HL-60/S4 treated with retinoic acid at 250 ng/mL for 4 days and 3 days (cell line): ENCODE measurements at regions not wholly inside any gene's neighbourhood (a gene's known extent, or its start where the extent isn't known, plus 50 kb on each side); places are given as distances from the start of the nearest gene placed in this dataset.

ENCODE experiments used
- in situ Hi-C: fragments of 300-500 bp; cut with MboI; formaldehyde crosslinking; loops from 2 replicates; pipeline ENCODE4 v1.7.0; 2022; ENCODE audit warnings: low sequenced_read_pairs

DNA sequence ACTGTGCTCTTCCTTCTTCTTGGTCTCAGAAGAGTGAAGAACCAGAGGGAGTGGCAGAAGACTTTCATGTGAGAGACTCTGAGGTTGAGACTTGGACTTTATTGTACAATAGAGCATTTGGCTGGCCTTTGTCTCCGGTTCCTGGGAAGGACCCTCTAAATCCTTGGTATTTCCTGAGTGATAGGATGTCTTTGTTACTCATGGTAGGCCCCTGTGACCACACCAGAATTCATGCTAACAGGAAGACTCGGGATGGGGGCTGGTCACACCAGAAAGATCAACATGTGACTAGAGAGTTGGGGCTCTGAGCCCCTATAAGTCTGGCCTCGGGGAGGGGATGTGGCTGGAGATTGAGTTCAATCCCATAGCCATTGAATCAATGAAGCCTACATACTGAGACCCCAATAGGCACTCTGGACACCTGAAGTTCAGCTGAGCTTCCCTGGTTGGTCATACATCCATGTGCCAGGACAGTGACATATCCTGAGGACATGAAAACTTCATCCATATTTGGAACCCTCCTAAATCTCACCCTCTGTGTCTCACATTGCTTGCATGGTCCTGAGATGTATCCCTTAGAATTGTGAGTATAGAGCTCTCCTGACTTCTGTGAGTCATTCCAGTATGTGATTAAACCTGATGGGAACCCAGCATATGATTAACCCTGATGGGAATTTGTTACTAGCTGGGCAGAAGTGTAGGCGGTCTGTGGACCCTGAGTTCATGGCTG lies 201.7 kb downstream of the GADD45G start:
- in situ Hi-C loops, result no loop called here

GRCh38 chr9:89807101-89807395 lies 202.2 kb downstream of the GADD45G start:
- in situ Hi-C loops, result no loop called here

- in situ Hi-C loops, result no loop called here
Measured at GRCh38 chr9:89807682-89808075, 202.9 kb downstream of the GADD45G start.

DNA sequence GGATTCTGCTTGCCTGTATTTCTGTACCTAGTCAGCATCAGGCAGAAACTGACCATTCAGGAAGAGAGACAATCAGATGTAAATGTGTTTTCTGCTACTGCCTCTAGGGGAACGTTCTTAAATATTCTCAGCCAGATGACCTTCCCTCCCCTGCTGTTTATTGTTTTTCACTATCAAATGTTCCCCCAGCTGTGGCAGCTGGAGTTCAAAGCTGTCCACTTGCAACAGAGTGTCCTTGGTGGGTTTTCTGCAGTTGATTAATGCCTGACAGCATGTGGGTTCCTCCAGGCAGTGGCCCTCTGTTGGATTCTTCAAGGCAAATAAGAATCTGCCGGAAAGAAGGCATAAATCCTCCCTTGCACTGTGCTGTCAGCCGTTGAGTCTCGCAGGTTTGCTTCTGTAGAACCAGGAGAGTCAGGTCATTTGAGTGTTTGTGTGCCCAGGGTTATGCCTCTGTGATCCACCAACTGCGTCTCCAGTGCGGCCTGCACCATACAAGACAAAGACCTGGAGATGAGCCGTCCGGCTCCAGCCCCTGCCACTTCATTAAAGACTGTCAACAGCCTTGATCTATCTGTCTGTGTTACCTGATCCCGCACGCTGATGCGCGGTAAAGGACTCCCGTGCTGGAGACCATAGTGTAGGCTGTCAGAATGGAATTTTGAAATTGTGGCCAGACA lies 203.4 kb downstream of the GADD45G start:
- in situ Hi-C loops, result no loop called here

DNA sequence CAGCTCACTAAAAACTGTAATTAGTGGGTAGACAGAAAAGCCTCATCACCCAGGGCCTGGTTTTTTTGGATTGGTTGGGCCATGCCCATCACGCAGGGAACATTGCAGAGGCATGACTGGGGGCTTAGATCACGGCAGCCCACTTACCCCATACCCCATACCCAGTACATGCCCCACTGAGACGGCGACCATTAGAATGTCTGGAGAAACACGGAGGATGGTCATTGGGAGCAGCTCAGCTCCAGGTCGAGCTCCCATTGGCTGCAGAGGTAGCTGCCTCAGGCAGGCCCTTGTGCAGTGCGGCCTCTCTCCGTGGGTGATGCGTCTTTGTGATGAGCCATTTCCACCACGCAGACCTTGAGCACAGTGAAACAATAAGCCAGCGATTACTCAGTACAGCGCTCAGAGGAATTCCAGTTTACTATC lies 204.0 kb downstream of the GADD45G start:
- in situ Hi-C loops, result no loop called here

DNA sequence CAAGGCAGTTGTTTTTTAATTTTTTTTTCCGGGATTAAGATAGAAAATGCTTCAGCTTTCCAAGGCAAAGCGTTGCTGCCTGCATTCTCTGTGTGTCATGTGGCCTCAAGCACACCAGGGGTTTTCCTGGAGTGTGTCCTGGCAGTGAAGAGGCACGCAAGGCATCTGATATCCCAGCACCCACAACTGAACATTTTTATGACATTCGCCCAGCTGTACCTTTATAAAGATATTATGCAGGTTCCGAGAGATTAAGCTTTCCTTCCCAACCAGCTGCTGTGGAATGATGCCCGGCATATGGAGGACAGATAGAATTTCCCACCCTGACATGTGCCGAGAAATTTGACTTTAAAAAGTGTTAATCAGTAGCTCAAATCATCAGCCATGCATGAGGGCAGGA lies 205.6 kb downstream of the GADD45G start:
- in situ Hi-C loops, result no loop called here

DNA sequence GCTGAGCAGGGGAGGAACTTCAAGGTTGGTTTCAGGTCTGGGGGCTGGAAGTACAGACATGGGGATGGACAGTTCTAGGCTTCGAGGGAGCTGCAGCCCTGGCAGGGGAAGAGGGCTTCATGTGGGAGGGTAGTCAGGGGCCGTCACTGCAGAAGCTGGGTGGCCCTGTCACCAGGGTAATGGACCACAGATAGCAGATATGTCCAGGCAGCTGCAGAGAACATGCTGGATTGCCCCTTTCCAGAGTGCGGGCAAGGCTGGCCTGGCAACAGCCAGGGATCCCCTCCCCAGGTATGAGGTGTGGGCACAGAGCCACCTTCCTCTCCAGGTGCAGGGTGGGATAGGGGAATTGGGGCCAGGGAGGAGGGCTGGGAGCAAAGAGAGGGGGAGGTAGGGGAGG lies 206.5 kb downstream of the GADD45G start:
- in situ Hi-C loops, result no loop called here

- in situ Hi-C loops, result no loop called here
Measured at GRCh38 chr9:89811886-89812450, 207.2 kb downstream of the GADD45G start.

- in situ Hi-C loops, result no loop called here
Measured at GRCh38 chr9:89812556-89813181, 207.9 kb downstream of the GADD45G start.

GRCh38 chr9:89813482-89813881 lies 208.7 kb downstream of the GADD45G start:
- in situ Hi-C loops, result no loop called here

DNA sequence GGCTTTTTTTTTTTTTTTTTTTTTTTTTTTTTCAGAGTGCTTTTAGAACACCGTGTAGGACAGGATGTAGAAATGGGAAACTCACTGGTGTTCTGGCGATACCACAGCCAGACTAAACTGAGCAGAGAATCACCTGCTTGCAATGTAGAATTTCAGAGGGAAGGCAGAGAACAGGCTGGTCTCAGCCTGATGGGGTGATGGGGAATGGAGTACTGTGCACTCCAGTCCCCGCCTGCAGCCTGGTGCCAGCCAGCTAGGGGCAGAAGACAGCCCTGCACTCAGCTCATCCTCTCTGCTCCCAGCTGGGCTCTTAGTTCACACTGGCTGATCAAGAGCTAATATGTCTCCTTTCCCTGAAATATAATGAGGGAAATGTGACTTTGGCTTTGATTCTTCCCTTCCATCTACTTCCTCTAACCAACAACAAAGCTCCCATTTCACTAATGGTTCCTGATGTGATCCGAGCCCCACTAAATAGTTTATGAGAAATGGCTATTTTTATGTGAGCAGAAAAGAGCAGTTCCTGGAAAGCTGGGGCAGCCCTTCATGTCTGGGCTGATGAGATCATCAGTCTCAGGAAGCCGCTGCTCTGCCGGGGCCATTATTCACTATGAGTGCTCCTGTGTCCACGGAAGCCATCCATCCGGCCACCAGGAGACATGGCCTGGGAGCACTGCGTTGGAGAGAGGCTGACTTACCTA lies 209.7 kb downstream of the GADD45G start:
- in situ Hi-C loops, result no loop called here

GRCh38 chr9:89815061-89815902 lies 210.5 kb downstream of the GADD45G start:
- in situ Hi-C loops, result no loop called here

- in situ Hi-C loops, result no loop called here
Measured at GRCh38 chr9:89815903-89816573, 211.2 kb downstream of the GADD45G start.

- in situ Hi-C loops, result no loop called here
Measured at GRCh38 chr9:89817151-89817950, 212.5 kb downstream of the GADD45G start.

- in situ Hi-C loops, result no loop called here
Measured at GRCh38 chr9:89820337-89820736, 215.5 kb downstream of the GADD45G start.

DNA sequence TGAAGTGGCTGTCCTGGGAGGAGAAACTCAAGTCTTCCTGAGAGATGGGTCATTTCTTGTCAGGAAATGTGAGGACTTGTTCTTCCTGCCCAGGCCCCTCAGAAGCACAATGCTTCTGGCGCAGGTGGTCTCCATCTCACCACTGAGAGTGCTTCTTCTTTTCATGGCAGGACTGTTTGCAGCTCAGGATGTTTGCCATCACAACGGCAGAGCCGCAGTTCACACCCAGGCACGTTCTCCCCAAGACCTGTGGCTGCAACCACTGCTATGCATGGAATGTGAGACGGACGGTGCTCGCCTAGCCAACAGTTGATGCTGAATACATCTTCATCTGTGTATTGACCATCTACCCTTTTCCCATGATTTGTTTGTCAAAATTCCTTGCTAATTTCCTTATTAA lies 216.3 kb downstream of the GADD45G start:
- in situ Hi-C loops, result no loop called here

- in situ Hi-C loops, result no loop called here
Measured at GRCh38 chr9:89822996-89823395, 218.2 kb downstream of the GADD45G start.

DNA sequence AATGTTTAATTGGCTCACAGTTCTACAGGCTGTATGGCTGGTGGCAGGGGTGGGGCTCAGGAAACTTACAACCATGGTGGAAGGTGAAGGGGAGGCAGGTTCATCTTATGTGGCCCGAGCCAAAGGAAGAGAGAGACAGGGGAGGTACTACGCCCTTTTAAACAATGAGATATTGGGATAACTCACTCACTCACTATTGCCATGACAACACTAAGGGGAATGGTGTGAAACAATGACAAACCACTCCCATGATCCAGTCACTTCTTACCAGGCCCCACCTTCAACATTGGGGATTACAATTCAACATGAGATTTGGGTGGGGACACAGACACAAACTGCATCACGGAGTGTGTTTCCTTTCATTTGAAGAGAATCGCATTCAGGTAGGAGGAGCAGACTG lies 220.9 kb downstream of the GADD45G start:
- in situ Hi-C loops, result no loop called here

DNA sequence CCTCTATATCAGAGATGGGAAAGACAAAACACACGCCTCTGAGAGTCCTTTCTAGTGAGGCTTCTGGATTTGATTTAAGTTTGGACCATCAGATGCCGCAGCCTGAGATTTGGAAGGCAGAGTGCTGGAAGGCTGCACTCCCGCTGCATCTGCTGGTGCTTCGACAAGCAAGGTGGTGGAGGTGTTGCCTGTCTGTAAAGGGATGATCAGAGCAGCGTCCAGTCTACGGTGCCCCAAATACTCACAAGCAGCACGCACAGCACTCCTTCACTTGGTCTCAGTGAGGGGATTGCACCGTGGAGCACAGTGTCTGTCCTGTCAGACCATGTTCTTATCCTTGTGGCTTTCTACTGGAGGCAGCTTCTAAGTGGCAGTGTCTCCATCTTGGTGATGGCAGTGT lies 221.4 kb downstream of the GADD45G start:
- in situ Hi-C loops, result no loop called here
